NCI-H2029 treated with DMSO at 0.1 percent for 48 hours (cell line): ENCODE measurements at regions not wholly inside any gene's neighbourhood (a gene's known extent, or its start where the extent isn't known, plus 50 kb on each side); places are given as distances from the start of the nearest gene placed in this dataset.

Source experiments
- DNase-seq: peaks from one replicate; lab custom pipeline; 2025; lab: John Stamatoyannopoulos, UW

DNA sequence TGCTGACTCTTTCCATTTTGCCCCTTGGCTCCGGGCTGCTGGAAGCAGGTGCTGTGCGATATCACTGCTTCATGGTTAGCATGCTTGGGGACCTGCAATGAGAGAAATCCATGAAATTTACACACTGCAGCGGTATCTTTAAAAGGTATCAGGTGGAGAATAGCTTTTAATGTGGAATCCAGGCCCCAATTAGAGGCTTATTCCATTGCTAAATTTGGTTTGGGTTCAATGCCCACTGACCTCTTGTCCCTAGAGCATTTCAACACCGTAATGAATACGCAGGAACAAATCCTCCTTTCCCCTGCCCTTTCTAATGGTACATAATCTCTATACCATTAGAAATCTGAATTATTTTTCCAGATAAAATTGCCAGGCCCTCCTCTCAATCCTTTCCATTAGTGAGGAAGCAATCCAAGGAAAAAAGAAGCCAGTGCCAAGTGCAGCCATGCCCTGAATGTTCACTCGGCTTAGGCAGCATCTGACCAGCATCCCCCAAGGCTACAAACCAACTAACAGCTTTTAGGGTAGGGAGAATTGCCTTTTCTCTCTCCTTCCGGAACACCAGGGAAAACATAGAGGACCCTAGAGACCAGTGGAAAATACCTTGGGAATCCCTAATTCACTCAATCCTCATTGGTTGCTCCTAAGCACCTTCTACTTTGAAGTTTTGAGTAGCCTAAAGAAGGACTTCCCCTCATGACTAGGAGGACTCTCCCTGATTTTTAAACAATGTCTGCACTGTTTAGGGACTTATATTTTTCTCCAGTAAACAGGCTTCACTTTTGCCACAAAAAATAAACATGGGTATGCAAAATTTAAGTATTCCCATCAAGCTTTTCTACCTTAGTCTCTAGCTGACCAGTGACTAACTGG, 143.1 kb downstream of the QRSL1 start:
- DNase-seq: no peak

DNA sequence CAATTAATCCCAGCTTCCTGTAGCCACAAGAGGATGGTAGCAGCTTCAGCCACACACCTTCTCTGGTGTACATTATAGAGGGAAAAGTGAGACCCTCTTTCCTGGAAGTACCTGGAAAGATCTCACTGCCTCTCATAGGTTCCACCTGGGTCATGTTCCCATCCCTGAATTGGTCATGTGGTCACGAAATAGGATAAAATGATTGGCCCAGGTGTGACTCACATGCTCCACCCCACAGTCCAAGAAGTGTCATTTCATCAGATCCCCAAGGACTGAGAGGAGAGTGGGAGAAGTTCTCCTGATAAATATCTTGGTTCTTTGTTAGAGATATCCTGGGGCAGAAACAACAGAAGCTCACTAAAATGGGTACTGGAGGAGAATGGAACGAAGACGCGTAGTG, 142.4 kb downstream of the QRSL1 start:
- no peak for DNase-seq

DNA sequence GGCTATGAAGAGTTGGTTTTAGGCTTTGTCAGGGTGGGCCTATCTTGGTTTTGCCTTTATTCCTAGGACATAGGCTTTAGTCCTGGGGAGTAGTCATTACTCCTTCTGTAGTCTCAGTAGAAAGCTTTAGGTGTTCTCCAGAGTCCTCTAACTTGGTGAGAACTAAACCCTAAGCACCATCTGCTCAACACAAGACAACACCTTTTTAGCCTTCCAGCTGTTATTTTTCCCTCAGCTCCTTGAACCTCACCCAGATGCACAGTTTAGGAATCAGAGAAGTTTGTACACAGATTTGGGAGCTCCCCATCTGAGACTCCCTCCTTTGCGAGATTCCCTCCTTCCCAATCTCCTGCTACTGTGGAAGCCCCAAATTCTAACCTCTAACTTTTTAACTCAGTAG, 141.3 kb downstream of the QRSL1 start:
- DNase-seq: no peak

DNA sequence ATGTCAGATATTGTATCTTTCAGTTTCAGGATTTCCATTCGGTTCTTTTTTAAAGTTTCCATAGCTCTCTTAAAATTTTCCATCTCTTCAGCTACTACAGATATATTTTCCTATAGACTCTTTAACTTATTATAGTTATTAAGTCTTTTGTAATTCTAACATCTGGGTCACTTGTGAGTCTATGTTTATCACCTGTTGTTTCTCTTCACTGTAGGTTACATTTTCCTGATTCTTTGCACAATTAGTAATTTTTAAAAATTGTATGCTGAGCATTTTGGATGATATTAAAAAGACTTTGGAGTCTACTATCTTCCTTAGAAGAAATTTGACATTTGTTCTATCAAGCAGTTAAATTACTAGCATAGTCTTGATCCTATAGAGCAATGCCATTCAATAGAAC, 140.7 kb downstream of the QRSL1 start:
- no peak for DNase-seq

DNA sequence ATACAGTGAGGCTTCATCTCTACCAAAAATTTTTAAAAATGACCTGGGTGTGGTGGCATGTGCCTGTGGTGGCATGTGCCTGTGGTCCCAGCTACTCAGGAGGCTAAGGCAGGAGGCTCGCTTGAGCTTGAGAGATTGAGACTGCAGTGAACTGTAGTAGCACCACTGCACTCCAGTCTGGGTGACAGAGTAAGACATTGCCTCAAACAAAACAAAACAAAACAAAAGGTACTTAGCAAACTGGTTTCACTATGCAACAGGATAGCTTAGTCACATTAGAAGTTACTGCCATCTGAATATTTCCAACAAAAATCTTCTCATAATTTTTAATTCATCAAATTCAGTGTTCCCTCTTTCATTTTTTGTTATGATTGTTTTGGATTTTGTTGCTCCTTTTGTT, 137.9 kb downstream of the QRSL1 start:
- no peak for DNase-seq

DNA sequence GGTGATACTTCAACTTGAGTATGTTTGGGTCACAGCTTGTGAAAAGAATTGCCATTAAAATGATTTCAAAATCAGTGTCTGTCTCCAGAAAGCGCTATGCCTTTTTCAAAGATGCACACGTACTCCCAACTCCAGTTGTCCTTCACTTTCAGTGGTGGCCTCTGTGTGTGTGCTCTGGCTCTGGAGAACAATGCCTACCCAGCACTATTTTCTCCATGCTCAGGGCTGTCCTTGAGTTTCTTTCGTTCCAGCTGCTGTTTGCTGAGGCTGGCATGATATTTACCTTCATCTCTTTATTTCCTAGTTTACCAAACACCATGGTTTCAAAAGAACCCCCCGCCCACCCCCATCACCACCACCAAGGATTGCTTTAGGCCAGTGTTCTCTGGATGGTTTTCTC, 136.8 kb downstream of the QRSL1 start:
- no peak for DNase-seq

DNA sequence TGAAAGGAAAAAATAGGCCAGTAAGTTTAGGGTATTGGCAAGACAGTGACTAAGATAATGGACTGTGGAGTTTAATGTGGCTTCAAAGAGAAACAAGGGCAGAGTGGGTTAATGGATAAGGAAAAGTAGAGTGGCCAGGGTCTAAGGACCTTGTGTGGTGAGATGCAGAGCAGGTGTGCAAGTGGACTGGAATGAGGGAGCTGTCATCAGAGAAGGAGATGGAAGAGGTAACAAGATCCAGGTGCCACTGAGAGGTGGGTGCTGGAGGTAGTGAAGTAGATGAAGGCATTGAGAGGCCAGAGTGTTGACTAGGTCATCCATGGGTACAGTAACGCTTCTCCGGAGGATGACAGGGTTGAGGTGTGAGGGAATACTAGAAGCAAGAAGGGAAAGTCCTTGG, 136.1 kb downstream of the QRSL1 start:
- no peak for DNase-seq

DNA sequence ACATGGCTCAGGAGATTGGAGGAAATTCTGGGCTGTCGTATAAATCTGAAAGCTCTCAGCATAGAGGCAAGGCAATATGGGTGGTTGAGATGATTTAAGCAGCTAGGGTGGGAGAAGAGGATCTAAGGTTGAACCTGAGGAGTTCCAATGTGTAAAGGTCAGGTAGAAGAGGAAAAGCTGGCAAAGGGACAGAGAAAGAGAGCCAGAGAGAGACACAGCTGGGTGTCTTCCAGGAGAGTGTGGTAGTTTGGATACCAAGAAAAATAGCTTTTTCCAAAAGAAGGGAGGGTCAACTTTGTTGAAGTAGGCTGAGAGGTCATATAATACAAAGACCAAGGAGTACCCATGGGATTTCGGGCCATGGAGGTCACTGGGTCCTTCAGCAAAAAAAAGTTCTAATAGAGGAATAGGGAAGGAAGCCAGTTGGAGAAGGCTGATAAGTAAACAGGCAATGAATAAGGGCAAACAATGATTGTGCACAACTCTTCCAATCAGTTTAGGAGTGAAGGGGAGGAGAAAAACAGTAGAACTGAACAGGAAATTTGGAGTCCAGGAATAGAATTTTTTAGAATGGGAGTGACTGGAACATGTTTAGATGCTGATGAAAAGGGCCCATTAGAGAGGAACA, 135.1 kb downstream of the QRSL1 start:
- DNase-seq: no peak

DNA sequence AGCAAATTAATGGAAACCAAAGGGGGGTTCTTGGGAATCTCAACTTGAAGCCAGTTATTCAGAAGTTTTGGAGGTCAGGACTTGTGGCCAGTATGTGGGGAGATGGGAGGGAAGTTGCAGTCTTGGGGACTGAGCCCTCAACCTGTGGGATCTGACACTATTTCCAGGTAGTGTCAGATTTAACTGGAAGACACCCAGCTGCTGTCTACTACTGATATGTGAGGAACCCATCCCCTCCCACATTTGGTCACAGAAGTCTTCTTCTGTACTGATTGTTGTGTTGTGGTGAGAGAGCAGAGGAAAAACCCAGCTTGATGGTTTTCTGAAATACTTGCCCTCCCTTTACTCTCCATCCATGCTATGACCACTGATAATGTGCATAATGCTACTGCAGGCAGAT, 134.0 kb downstream of the QRSL1 start:
- DNase-seq: no peak

DNA sequence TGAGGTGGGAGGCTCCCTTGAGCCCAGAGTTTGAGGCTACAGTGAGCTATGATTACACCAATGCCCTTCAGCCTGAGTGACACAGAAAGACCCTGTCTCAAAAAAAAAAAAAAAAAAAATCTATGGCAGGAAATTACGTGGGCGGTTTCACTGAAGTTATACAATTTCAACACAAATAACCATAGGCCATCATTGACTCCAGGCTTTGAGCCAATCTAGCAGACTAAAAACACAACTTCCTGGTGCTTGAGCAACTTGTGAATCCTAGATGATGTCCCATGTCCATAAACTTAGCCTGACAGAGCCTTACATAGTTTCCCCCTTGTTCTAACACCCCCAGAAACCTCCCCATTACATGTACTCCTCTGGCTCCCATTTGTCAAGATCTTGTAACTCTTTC, 131.8 kb downstream of the QRSL1 start:
- no peak for DNase-seq

DNA sequence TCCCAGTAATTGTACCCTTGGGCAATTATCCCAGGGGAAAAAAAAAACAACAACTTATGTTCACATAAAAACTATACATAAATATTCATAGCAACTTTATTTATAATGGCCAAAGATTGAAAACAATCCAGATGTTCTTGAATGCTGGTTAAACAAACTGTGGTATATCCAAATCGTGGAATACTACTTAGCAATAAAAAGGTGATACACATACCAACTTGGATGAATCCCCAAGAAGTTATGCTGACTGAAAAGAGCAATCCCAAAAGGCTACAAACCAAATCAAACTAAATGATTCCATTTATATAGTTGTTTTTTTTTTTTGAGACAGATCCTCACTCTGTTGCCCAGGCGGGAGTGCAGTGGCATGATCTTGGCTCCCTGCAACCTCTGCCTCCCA, 129.7 kb downstream of the QRSL1 start:
- DNase-seq: no peak

DNA sequence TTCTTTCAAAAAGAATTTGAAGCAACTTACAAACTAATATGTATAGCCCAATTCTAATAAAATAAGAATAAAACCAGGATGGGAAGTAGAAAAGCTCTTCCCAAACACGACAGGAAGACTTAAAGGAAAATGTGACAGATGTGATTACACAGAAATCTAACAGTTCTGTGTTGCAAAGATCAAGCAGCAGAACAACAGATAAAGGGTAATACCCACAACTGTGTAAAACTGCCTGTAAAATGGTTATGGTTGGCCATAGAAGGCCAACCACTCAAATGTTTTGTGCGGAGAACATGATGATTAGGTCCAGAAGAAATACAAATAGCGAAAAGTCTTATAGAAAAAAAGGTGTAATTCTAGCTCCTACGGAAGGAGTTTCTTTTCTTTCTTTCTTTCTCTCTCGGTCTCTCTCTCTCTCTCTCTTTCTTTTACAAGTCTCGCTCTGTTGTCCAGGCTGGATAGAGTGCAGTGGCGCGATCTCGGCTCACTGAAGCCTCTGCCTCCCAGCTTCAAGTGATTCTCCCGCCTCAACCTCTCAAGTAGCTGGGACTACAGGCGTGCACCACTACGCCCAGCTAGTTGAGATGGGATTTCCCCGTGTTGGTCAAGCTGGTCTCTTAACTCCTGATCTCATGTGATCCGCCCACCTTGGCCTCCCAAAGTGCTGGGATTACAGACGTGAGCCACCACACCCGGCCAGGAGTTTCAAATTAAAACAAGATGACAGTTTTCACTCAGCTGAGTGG, 128.5 kb downstream of the QRSL1 start:
- DNase-seq: peak; percentile 65

DNA sequence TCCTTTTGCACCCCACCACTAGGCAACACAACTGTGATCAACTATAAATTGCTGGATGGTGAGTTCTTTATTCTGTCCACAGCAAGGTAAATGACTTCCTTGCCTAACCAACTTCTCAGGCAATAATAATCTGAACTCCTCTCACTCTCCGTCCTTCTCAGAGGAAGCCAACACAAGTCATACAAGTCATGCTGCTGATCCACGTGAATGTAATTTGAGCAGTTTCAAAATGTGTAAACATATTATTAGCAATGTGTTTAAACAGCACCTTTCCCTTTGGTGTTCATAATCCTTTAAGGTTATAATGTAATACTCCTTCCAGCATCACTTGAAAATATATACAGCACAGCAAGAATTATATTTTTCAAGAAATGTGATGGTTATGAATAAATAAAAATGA, 127.9 kb downstream of the QRSL1 start:
- DNase-seq: peak; percentile 67

DNA sequence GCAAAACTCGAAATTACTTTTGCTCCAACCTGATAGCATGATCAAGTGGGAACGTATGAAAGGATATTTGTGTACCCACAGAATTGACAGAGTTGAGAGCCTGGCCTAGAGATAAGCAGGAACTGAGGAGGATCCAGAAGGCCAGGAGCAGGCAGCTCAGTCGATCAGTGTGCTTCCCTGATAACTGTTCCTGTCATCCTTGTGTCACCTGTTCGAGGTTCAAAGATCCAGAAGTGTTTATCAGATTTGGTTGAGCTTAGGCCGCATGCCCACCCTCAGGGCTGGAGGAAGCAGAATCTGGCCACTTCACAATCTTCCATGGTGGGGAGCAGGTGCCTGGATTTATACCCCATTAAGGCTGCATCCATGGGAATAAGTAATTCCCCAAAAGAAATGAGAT, 124.8 kb downstream of the QRSL1 start:
- no peak for DNase-seq

DNA sequence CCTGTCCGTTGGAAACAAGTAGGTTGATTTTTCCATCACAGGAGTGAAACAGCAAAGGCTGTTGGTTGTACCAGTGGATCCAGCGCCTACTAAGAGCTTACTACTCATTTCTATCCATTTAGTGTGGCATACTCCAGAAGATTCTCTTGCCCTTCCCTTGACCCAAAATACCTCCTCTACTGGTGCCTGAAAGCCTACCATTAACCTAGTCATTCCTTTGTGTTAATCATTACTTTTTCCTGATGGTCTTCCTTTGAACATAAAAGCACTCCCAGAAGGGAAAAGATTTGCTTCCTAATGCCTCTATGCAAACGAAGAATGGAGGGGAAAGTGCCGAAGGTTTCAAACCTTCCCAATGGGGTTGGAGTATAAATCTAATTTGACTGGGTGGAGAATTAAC, 123.3 kb downstream of the QRSL1 start:
- DNase-seq: no peak

DNA sequence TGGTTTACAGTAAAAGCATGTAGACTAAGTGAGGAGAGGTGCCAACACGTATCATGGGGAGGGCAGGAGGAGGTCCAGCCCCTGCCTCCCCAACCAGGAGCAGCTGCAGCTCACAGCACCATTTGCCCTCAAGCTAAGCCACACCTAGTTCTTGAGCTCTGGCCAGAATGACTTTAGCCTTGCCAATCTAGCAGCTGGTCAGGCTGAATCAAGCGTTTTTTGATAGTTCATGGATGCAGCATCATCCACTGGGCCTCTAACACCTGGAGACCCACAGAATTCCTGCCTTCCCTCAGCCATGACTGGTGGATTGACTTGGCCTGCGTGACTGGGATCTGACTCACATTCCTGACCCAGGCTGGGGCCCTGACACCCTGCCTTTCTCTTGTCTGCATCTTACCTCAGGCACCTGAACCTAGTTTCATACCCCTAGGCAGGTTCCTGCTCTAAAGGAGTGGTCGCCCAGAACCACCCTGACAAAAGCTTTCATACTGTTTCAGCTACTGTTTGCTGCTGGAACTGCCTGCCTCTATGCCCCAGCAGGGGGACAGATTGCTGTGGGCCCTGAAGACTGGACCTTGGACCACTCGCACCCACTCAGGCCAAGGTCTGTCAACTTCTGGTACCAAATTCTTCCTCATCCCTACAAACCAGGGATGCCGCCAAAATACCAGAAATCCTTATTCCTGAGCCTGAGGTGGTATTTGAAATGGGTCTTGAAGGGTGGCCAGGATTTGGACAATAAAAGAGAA, 122.3 kb downstream of the QRSL1 start:
- DNase-seq: peak; percentile 79

DNA sequence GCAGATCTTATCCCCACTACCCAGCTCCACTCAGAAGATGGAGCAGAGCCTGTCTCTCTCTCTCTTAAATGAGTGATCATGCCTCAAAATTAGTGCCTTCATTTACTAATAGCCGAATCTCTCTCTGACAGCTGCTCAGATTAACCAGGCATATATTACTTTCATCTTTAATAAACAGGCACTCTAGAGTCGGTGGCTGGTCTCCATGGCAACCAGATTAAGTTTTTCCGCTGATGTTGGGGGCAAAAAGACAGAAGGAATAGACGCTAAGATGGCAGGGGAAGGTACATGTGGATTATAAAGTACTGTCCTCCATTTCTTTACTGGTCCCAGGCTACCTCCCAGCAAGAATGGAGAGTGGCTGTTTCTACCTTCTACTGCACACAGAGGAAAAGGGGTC, 121.6 kb downstream of the QRSL1 start:
- peak; percentile 76 for DNase-seq

DNA sequence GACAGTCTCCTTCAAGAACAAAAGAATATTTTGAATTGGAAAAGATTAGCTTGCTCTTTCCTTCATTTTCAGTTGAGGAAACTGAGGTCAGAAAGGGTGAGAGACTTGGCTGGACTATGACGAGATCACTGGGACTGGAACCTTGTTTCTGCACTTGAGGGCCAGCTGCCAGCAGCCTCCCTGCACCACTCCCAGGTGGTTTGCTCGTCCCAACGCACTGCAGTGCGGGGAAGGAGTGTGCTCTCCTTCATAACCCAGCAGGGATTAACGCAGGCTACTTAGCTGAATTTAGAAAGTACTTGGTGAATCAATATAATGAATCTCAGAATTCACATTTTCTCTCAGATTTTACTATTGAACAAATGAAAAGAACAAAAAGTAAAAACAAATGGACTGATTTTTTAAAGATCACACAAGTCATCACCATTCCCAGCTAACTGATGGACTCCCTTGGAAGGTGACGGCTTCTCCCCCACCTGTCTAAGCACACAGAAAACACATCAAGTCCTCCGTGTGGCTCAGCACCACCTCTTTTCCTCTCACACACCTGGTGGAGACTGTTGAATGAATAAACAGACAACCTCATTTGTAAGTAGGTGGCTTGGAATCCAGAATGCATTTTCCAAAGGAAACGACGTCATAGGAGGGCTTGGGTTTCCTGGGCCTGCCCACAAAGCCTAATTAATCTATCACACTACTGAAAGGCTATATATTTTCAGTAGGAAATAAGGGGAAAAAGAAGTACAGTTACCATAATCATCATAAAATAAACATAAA, 121.0 kb downstream of the QRSL1 start:
- DNase-seq: peak; percentile 90

DNA sequence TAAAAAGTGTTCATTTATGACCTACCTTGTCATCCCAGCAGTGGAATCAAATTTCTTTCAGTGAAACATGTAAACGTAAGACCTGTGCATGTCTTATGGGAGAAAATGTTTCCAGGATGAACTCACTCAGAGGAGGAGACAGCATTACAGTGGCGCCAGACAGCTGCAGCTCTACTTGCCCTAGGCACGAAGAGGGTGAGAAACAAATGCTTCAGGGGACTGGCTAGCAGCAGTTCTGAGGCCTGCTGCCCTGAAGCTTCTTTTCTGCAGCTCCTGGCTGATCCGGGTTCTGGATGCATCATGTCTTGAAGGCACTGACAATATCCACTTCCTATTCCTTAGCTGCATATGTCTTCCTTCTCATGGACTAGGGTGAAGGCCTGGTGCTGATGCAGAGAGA, 120.2 kb downstream of the QRSL1 start:
- DNase-seq: no peak

DNA sequence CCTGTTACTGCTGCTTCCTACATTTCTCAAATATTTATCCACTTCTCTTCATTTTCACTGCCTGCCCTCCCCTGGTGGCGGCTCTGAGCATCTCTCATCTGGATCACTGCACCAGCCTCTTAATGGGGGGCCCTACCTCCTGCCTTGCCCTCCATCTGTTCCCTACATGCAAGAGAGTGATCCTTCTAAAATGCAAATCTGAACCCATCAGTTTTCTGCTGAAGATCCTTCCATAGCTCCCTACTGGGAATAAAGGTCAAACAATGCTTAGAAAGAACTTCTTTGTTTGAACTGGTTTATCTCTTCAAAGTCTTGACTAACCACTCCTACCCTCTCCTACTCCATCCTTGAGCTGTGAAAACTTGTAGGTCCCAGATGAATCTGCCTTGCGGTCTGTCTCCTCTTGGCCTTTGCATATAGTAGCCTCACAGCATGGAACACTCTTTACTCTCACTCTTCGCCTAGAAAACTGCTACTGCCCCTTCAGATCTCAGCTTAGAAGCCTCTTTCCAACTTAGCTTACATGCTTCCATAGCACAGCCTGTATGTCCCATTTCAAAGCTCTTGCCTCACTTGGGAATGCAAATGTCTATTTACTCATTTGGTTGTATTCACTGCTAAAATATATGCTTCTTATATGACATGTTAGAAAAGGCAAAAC, 119.3 kb downstream of the QRSL1 start:
- DNase-seq: no peak

DNA sequence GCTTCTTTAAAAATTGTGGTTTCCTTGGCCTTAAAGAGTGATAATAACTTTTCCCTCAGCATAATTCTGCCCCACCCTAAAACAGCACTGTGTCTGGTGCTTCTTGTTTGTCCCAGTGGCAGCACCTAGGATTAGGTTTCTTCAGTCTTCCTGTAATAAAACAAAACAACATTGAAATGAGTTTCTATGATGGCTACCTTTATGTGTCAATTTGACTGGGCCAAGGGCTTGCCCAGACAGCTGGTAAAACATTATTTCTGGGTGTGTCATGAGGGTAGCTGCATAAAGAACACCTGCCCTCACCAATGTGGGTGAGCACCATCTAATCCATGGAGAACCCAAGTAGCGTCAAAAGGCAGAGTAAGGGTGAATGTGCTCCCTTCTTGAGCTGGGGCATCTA, 117.8 kb downstream of the QRSL1 start:
- peak; percentile 36 for DNase-seq
